Body of pancreas (tissue), 4 donors: ENCODE measurements at regions not wholly inside any gene's neighbourhood (a gene's known extent, or its start where the extent isn't known, plus 50 kb on each side); places are given as distances from the start of the nearest gene placed in this dataset.

ENCODE experiments used
- POLR2A ChIP-seq, 3 donors: fragments of 450-650 bp; IDR thresholded peaks; one replicate each; pipeline ENCODE4 v1.6.1; 2016; ENCODE audit warnings: antibody characterized with exemption in 3 of 3, mild to moderate bottlenecking in 2 of 3
- TF ChIP-seq, protein P1 (sequence below), 7 experiments: fragments of 450-650 bp in 4 of 7; fragments of 200-600 bp in 3 of 7; sonication (generic) in 3 of 7; IDR thresholded peaks; one replicate each; pipeline ENCODE4 v1.5.1; 2016 to 2019; ENCODE audit warnings: antibody characterized with exemption in 7 of 7

DNA sequence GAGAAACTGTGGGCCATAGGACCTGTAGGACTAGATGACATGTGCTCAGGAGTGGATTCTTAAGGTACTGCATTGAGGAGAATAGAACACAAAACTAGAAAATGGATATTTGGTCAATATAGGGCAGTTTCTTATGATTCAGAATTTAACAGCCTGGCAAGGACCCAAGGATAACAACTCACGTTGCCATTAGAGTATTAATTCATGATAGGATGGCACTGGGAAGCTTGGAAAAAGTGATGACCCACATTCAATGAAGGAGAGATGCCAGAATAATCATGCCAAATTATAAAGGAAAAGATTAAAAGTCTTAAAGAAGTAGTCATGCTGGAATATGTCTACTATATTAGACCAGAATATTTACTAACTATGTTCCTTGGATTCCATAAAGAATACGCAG lies 594.5 kb downstream of the ANKRD50 start:
- TF ChIP-seq POLR2A (IDR thresholded peaks at IDR 0.05), result no peak
- TF ChIP-seq, protein P1, sequence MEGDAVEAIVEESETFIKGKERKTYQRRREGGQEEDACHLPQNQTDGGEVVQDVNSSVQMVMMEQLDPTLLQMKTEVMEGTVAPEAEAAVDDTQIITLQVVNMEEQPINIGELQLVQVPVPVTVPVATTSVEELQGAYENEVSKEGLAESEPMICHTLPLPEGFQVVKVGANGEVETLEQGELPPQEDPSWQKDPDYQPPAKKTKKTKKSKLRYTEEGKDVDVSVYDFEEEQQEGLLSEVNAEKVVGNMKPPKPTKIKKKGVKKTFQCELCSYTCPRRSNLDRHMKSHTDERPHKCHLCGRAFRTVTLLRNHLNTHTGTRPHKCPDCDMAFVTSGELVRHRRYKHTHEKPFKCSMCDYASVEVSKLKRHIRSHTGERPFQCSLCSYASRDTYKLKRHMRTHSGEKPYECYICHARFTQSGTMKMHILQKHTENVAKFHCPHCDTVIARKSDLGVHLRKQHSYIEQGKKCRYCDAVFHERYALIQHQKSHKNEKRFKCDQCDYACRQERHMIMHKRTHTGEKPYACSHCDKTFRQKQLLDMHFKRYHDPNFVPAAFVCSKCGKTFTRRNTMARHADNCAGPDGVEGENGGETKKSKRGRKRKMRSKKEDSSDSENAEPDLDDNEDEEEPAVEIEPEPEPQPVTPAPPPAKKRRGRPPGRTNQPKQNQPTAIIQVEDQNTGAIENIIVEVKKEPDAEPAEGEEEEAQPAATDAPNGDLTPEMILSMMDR (IDR thresholded peaks at IDR 0.05), result no peak
